Central memory CD4-positive, alpha-beta T cell (primary cell): ENCODE measurements at regions not wholly inside any gene's neighbourhood (a gene's known extent, or its start where the extent isn't known, plus 50 kb on each side); places are given as distances from the start of the nearest gene placed in this dataset.

Experiments used
- DNase-seq: peaks from one replicate; pipeline ENCODE4 v3.0.0; 2022

DNA sequence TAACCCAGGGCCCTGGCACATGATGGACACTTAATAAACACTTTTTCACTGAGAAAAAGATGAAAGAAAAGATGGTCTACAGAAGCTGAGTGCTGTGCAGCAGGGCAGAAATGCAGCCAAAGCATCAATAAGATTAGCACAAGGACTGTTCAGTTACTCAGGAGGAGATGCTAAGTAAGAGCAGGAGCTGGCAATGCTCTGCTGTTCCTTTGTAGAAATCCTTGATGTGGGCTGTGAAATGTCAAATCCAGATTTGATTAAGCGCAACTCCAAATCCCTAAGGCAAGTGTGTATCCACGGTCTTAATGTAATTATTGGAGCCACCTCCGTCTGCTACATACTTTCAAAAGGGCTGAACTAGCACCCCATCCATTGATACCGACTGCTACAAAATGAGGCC lies 151.8 kb upstream of the BTG1 start:
- DNase-seq: no peak

DNA sequence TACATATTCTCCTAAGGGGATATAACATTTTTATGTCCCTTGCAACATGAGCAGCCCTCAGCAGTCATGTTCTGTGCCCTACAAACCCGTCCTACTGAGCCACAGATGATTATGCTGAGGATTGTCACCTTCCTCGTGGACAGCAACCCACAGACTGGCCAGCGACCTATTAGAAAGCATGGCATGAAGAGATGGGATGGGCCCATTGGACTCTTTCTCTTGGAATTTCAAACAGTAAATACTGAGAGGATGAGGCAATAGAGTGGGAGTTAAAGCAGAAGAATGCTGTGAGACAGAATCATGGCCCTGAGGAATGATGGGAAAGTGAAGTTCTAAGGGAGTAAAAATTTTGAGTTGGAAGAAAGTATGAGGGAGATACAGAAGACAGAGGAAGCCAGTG lies 149.9 kb upstream of the BTG1 start:
- DNase-seq: no peak

DNA sequence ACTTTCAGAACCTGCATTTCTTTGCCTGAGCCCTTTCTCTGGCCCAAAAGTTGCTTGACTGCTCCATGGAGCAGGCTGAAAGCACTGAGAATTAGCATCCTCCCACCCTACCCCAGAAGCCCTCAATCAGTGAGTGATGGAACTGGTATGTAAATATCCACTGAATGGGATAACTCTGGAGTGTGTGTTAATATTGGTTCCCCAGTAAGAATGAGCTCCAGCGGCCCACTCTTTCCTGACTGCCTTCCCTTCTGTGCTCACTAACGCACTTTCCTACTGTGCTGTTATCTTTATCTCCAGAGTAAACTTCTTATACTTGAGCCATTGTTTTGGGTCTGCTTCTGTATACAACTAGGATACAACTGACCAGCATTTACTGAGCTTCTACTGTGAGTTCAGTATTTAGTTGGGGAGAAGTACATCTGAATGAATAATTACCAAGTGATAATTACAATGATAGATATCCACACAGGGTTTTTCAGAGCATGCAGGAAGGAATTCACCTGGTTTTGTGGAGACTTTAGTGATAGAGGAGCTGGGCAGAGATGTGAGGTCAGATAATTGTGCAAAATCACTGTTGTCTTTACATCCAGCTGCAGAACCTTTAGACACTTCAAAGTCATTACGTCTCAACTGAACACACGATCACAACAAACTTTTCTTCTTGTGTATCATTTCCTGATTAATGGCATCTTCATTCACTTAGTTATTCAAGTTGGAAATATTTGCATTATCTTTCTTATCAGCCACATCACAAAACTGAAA lies 149.2 kb upstream of the BTG1 start:
- DNase-seq: no peak

DNA sequence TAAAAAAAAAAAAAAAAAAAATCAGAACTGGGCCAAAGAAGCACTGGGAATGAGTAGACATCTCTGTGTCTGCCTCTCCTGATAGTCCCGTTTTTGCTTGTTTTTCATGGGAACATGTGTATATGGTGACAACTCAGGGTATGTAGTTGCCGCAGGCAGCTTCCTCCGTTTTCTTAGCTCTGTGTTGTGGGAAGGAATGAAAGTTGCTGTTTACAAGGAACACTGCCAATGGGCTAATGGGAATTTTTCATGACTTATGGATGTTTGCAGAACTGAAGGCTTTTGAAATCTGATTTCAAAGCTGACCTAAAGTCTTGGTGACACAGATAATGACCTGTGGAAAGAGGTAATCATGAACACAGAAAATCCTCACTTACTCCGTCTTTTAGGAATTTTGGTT lies 146.4 kb upstream of the BTG1 start:
- DNase-seq: no peak

DNA sequence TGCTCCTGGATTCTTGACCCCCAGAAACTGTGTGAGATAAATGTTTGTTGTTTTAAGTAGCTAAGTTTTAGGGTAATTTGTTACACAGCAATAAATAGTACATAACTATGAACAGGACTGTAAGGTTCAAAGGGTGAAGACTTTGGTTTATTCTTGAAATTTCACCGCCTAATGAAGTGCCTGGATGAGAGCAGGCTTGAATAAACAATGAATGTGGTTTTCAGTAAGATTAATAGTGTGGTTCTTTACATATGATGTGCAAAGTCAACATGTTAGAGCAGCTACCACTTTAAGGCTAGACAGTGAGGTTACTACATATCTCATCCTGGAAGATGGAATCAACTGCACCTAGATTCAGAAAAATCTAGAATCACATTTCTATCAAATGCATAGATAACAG lies 145.2 kb upstream of the BTG1 start:
- DNase-seq: no peak

DNA sequence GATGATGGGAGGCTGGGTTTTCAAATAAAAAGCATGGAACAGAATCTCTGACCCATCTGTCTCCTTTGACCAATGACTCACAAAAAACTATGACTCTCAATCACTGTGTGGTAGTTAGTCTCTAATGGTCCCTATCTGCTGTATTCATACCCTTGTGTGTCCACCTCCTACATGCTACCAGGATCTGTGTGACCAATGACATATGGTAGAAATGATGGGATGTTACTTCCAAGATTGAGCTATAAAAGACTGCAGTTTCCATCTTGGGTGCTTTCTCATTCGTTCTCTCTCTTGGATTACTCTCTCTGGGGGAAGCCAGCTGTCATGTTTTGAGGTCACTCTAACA lies 144.7 kb upstream of the BTG1 start:
- no peak for DNase-seq

DNA sequence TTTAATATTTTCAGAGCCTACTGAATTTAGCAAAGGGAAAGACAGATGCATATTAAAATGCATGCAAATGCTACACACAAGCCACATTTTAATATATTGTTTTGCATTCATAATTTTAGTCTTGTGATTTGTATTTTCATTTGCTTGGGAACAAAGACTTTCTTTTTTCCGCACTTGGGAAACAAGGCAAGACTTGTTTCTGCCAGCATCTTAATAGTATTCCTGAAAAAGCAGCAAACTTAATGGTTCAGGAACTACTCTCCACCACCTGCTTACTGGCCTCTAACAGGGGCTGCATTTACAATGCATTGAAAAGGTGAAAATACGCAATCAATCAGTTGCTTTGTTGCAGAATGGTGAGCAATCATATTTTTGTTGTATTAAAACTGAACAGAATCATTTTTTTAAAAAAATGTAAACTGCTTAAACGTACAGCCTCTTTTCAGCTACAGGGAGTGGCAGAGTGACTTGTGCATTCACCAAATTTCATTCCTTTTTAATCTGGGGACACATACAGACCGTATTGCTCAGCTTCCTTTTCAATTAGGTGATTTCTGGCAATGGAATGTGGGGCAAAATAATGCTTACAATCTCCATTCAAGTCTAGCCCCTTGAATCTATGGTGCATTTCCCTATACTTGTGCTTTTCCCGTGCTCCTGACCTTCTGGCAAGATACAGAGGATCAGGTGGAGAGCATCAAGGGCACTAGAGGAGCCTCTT lies 144.1 kb upstream of the BTG1 start:
- no peak for DNase-seq

DNA sequence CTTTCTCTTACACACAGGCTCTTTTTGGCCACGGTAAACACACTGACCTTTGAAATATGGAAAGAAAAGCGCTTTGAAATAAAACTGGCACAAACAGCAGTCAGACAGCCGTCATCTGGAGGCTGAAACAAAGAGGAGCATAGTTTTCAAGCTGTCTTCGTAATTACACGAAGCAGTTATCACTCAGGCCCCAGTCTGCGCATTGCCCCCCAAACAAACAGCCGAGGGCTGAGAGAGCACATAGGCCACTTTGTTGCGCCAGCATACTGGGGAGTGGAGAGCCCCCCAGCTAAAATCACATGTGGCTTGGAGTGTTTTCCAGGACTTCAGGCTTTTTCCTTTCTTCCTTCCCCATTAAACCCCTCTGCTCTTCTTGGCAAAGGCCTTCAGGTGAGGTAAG lies 142.9 kb upstream of the BTG1 start:
- DNase-seq: no peak

DNA sequence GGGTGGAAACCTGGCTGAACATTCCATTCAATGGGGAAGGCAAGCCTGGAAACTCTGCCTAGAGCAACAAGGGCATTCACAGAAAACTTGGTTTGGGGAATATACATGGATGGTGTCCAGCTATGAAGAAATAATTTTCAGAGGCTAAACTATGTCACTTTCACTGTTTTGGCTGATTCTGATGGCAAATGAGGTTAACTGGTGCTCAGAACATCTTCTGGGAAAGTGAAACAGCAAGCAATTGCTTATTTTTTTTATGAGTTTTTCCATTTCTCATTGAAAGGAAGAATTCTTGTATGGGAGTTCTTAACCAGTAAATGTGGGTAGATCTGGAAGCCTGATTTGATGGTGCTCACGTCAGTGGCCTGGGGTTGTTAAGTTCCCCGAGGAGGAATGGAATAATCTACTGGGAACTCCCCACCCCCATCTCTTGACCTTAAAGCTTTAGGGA lies 132.8 kb upstream of the BTG1 start:
- no peak for DNase-seq

DNA sequence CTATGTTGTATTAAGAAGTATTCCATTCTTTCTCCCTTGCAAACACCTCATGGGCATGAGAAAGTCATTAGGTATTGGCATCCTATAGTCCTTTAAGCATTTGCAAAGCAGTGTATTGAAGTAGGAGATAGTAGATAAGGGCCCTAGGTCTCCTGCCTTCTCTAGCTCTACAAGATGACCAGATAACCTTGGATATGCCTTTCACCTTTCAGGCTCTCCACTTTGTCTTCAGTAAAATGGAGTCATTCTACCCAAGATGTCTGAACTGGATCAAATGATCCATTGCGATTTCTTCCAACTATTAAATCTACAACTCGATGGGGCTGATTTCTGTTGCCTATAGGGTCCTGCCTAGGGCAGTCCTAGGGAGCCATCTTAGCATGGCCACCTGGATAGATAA lies 132.1 kb upstream of the BTG1 start:
- no peak for DNase-seq

DNA sequence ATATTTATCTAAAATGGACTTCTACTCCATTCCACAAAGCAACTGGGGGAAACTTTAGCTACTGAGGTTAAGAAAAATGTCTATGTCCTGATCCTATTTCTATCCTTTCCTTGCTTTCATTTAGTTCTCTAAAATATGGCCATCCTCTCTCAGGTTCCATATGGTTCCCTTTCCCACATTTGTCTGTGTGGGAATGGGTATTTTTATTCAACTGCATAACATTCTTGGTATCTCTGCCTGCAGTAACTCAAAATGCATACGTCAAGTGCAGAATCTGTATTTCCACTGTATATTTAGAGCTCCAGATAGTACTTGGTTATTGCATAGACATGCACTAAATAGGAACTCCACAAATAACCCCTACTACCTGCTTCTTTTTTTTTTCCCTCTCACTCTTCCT lies 130.6 kb upstream of the BTG1 start:
- DNase-seq: no peak

DNA sequence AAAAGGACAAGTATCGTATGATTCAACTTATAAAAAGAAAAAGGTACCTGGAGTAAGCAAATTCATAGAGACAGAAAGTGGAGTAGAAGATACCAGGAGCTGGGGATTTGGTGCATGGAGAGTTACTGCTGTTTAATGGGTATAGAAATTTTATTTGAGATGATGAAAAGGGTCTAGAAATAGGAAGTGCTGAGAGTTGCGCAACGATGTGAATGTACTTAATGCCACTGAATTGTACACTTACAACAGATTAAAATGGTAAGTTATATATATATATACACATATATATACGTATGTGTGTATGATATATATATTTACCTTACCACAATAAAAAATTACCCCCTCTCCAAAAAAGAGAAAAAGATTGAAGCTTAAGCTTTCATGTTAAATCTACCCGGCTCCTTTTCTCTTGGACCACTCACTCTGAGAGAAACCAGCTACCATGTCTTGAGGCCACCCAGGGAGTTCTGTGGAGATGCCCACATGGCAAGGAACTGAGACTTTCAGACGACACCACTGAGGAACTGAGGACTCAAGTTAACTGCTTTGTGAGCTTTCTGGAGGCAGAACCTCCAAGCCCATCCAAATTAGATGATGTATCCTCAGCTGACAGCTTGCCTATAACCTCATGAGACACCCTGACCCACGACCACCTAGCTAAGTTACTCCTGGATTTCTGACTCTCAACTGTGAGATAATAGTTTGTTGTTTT lies 130.0 kb upstream of the BTG1 start:
- DNase-seq: no peak

DNA sequence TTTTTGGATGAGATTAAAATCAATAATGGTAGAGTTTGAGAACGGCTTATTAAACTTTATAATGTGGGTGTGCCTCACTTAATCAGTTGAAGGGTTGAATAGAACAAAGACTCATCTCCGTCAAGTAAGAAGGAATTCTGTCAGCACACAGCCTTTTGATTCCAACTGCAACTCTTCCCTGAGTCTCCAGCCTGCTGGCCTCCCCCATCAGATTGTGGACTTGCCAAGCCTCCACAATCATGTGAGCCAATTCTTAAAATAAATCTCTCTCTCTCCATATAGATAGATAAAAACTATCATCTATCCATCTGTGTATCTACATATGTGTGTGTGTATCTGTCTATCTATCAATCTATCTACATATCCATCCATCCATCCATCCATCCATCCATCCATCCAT lies 127.4 kb upstream of the BTG1 start:
- DNase-seq: no peak

DNA sequence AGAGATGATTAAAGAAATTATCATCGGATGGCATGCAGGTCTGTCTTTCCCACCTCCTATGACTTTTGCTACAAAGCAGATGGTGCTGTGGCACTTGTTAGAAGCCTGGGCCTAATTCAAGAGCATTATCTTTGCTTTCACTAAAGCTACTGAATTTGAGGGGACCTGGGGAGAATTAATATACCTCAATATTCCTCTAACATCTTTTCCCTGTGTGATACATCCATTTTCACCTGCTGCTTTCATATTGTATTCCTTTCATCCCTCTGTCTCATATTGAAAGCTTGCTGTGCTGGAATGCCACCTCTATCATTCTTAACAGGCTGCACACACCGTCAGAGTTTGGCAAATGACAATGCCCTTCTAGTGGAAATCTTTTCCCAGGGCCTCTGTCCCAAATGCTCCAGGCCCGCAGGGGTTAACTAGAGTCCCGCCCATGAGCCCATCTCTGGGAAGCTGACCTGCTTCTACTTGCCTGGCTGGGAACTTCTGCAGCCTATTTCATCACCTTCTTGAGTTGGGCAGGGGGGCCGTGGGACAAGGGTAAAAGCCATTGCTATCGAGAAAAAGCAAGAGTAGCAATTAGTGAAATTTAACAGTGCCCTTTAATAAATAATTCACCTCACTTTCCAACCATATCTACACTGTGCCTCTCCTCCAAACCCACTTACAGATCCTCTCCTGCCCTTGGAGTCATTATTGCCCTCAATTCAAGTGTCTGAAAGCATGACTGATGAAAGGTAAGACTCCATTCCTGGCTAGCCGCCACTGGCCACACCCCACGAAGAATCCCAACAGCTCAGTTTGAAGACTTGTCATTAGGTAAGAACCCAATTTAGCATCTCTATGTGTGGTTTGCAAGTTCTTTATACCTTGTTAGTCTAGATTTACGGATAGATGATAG lies 126.7 kb upstream of the BTG1 start:
- DNase-seq: no peak

DNA sequence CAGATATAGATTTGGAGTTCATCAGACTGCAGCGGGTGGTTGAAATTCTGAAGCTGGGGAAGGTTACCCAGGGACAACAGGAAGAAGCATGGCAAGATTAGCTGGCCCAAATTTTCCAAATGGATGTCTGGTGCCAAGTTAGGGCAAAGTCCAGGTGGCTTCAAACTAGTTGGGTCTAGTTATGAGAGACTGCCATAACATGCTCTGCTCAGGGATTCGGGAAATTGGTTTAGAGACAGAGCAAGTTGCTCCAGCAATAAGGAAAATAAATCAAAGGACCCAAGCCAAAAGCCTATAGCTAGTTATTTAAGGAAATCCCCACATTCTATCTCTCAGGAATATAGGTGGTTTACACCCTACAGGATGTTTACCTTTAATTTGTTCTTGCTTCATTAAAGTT lies 125.7 kb upstream of the BTG1 start:
- DNase-seq: no peak

DNA sequence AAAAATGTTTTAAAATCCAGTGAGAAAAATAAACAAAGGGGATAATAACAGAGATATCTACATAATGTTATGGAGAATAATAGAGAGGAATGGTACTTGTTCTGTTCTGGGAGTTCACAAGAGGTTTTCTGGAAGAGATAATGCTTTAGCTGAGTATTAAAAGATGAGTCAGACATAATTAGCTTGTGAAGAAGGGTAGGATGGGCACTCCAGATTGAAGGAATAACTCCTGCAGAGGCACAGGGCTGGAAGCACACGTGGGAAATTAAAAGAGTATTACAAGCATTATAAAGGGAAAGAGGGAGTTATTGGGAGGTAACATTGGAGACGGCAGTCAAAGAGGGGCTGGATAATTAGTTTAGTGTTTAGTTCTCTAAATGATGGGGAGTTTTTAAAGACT lies 124.9 kb upstream of the BTG1 start:
- no peak for DNase-seq

DNA sequence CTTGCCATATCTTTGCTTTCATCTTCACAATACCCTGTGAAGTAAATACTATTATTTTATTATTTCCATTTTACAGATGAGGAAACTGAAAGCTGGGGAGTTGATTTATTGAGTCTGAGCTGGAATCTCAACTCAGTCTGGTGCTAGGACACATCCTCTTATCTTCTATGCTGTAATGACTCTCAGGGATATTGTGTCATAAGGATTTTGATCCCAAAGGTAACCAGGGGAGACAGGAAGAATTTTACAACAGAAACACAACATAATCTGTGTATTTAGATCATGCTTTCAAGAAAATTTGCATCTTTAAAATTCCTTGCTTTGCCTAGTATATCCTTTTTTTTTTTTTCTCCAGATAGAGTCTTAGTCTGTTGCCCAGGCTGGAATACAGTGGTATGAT lies 123.3 kb upstream of the BTG1 start:
- DNase-seq: no peak

DNA sequence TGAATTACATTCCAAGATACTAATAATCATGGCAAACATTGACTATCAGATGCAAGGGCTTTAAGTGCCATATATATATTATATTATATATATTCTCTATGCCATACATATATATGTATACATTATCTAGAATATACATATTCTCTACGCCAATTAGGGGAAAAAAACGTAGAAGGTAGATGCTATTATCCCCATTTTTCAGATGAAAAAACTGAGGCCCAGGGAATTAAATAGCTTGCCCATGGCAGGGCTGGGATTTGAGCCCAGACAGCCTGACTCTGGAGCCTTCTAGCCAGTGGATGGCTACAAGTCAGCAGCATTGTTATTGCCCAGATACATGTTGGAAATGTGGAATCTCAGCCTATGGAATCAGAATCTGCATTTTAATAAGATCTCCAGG lies 116.0 kb upstream of the BTG1 start:
- DNase-seq: no peak

DNA sequence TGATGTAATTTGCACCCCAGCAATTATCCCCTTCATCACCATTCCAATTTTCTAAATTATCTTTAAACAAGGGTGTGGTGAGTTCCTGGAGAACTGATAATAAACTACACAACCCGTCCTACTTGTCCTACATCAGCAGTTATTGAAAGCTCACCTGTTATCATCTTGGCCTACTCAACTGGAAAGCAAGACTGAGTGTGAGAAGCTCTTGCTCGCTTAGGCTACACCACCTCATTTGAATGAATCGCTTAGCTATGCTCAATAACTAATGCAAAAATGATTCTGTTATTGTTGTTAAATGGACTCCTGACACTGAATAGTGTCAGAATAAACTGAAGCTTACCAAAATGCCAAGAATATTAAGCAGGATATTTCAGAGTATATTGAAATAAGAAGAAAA lies 115.4 kb upstream of the BTG1 start:
- no peak for DNase-seq

DNA sequence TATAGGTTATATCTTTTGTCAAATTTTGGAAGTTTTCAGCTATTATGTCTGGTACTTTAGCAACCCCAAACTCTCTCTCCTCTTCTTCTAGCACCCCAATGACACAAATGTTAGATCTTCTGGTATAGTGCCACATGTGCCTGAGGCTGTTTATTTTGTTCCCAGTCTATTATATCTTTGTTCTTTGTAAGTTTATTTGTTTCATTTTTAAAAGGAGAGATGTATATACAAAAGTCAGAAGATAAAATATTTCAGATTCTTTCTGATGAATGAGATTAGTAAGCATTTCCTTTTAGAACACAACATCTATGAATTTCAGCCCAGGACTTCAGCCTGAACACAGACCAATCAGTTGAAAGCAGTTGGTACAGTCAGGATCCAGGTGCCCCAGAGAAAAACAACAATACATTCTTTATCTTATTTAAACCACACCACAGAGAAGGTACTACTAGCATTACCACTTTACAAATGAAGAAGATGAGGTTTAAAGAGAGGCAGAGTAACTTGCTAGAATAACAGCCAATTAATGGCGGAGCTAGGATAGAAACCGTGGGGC lies 114.1 kb upstream of the BTG1 start:
- DNase-seq: no peak

DNA sequence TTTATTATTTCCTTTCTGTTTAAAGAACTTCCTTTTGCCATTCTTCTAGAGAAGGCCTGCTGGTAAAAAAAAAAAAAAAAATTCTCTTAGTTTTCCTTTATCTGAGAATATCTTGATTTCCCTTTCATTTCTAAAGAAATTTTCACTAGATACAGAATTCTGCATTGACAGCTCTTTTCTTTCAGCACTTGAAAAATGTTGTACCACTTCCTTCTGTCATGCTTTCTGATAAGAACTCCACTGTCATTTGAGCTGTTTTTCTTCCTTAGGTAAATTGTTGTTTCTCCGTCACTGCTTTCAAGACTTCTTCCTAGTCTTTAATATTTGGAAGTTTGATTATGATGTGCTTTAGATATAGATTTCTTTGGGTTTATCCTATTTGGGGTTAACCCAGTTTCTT lies 113.6 kb upstream of the BTG1 start:
- DNase-seq: no peak

DNA sequence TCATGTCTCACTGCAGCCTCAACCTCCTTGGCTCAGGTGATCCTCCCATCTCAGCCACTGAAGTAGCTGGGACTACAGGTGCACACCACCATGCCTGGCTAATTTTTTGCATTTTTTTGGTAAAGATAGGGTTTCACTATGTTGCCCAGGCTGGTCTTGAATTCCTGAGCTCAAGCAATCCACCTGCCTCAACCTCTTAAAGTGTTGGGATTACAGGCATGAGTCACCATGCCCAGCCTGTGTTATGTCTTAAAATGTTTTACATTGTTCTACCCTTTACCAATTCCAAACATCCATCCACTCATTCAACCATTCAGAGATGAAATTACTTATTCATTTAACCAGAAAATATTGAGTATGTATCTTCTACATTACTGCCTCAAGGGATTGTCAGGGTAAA lies 111.6 kb upstream of the BTG1 start:
- no peak for DNase-seq

DNA sequence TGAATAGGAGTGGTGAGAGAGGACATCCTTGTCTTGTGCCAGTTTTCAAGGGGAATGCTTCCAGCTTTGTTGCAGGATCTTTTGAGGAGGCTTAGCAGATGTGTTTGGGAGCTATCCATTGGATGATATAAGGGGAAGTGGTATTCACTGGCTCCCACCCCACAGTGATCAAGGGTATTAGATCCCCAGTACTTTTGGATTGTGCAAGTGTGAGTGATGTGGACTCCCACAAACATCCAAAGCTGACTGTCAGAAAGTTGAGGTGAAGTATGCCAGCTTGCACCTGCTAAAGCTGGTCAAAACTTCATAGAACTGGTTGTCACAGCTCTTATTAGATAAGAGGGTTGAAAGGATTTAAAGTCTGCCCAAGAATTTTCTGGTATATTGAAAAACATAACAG lies 110.1 kb upstream of the BTG1 start:
- no peak for DNase-seq
